ENCODE measurements at regions not wholly inside any gene's neighbourhood (a gene's known extent, or its start where the extent isn't known, plus 50 kb on each side); places are given as distances from the start of the nearest gene placed in this dataset.

- H3K4me3 ChIP-seq: no peak overlapping the region
- H3K27me3 ChIP-seq: no peaks in the 10 kb centered on the region
- peak overlapping the region in 1 of 2 donors; percentile 22 for H3K27ac ChIP-seq
- intact Hi-C loops (cut with DNase I): no loop called here
- peaks cover 0 to 14% of the 10 kb centered on the region in 2 donors for H3K4me1 ChIP-seq
- no peak for TF ChIP-seq CTCF (IDR thresholded peaks at IDR 0.05)
- H3K9me3 ChIP-seq: no peaks in the 10 kb centered on the region
- H3K36me3 ChIP-seq: no peaks in the 10 kb centered on the region
- DNase-seq (ENCODE audit: low spot score in 2 of 2): no peak
These were observed 79.2 kb upstream of the MGAT5 start for GRCh38 chr2:134174711-134175110.

GRCh38 chr2:134175834-134176233, 78.0 kb upstream of the MGAT5 start:
- no peak overlapping the region for H3K27ac ChIP-seq
- no peak for DNase-seq (ENCODE audit: low spot score in 2 of 2)
- no peaks in the 10 kb centered on the region for H3K36me3 ChIP-seq
- peaks cover 0 to 14% of the 10 kb centered on the region in 2 donors for H3K4me1 ChIP-seq
- H3K27me3 ChIP-seq: no peaks in the 10 kb centered on the region
- H3K9me3 ChIP-seq: no peaks in the 10 kb centered on the region
- no peak for TF ChIP-seq CTCF (IDR thresholded peaks at IDR 0.05)
- intact Hi-C loops (cut with DNase I): no loop called here
- no peak overlapping the region for H3K4me3 ChIP-seq

- Histone ChIP-seq H3K27ac (no peak overlapping the region), H3K4me1 (peaks cover 0 to 14% of the 10 kb centered on the region in 2 donors), H3K4me3 (peak overlapping the region in 1 of 2 donors; percentile 27), H3K9me3 (no peaks in the 10 kb centered on the region), H3K27me3 (no peaks in the 10 kb centered on the region), H3K36me3 (no peaks in the 10 kb centered on the region)
- TF ChIP-seq CTCF (IDR thresholded peaks at IDR 0.05): no peak
- no peak for DNase-seq (ENCODE audit: low spot score in 2 of 2)
- intact Hi-C loops (cut with DNase I): no loop called here
These were observed 76.4 kb upstream of the MGAT5 start for GRCh38 chr2:134177351-134177931.

GRCh38 chr2:134178138-134178877, 75.6 kb upstream of the MGAT5 start:
- Histone ChIP-seq H3K9me3 (no peaks in the 10 kb centered on the region), H3K4me3 (no peak overlapping the region), H3K27me3 (no peaks in the 10 kb centered on the region), H3K36me3 (no peaks in the 10 kb centered on the region), H3K4me1 (peaks cover 0 to 14% of the 10 kb centered on the region in 2 donors), H3K27ac (no peak overlapping the region)
- TF ChIP-seq CTCF (IDR thresholded peaks at IDR 0.05): no peak
- intact Hi-C loops (cut with DNase I): no loop called here
- DNase-seq (ENCODE audit: low spot score in 2 of 2): no peak

GRCh38 chr2:134181219-134181618, 72.7 kb upstream of the MGAT5 start:
- no peak for TF ChIP-seq CTCF (IDR thresholded peaks at IDR 0.05)
- H3K27ac ChIP-seq: no peak overlapping the region
- H3K36me3 ChIP-seq: no peaks in the 10 kb centered on the region
- no peaks in the 10 kb centered on the region for H3K9me3 ChIP-seq
- peaks cover 0 to 3% of the 10 kb centered on the region in 2 donors for H3K4me1 ChIP-seq
- H3K27me3 ChIP-seq: no peaks in the 10 kb centered on the region
- DNase-seq (ENCODE audit: low spot score in 2 of 2): no peak
- intact Hi-C loops (cut with DNase I): no loop called here
- no peak overlapping the region for H3K4me3 ChIP-seq
